CD4-positive, alpha-beta T cell treated with Interferon alpha-2 for 1 hour (primary cell): ENCODE measurements at regions not wholly inside any gene's neighbourhood (a gene's known extent, or its start where the extent isn't known, plus 50 kb on each side); places are given as distances from the start of the nearest gene placed in this dataset.
"Not testable (repeated sequence)": the region's sequence is repeated elsewhere in the genome, so short reads cannot be mapped to it uniquely, and the experiment has no call there.

Experiments used
- DNase-seq, 2 donors: peaks; one replicate each; pipeline ENCODE4 v3.0.0-alpha.2; 2020 to 2022

DNA sequence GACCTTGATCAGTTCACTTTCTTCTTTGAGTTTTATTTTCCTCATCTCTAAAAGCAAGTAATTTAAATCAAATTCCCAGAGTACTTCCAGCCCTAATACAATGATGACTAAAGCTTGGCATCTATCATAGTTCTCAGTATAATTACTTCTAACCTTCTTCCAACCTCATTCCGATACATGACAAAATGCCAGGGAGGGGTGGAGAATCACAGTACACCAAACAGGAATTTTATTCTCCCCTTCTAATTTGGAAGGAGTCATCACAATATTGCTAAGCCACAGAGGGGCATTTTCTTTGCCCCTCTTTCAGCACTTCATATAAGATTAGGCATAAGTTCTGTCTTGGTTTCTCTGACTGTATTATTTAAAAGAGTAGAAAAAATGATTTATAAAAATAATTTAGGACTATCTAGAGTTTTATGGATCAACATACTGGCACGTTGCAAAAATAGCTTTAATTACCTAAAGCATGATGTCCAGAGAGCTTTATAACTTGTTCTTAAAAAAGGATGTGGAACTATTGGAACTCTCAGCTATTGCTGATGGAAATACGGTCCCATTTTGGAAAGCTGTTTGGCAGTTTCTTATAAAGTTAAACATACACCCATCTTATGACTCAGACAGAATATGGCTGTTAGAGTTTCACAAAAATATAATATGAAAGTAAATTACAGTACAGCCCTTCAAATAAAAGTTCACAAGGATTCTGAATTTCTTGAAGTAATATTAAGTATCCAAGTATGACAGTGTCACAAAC, 86.9 kb upstream of the UBE2E2 start:
- no peak for DNase-seq

DNA sequence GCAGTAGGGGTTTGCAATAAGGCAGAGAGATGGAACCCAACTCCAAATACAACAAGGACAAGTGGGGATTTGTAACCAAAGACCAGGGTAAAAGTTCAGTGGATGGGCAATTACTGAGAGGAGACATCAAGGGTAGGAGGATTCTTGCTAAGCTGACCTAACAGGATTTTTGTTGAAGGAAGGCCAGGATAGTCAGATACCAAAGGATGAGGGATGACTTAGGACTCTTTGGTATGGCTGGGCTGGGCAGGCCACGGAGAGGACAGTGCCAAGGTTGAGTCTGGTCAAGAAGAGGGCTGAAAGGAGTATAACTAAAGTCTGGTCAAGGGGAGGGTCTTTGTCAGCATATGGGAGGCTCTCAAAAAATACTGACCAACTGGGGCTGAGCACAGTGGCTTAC, 85.3 kb upstream of the UBE2E2 start:
- DNase-seq = no peak

DNA sequence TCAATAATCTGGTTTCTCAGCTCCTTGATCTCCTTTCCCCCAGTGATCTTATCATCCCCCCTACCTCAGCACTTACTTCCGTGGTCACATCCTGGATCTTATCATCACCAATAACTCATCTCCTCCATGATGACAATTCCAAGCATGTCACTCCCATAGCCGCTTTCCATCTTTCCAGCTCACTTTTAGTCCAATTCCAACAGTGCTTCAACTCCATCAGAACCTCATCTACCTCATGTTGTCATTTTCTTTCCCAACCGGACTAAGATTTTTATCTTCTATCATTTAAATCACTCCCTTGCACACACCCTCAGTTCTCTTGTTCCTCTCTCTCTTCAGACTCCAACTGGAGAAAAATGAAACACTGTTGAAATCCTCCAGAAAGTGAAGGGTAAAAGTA, 75.9 kb upstream of the UBE2E2 start:
- no peak for DNase-seq

DNA sequence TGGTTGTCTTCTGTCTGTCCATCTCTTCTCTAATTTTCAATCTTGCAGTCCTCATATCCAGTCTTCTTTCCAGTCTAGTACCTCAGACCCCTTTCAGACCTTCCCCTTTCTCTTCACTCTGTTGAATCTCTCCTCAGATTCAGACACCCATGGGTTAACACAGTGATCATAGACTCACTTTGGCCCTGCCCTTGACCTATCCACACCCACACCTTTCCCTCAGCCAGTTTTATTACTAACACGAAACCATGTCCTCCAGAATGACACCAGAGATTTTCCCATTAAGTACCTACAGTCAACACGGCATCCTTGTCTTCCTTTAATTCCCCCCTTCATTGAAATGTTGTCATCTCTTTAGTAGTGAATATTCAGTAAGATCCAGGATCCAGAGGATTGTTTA, 74.5 kb upstream of the UBE2E2 start:
- no peak for DNase-seq

DNA sequence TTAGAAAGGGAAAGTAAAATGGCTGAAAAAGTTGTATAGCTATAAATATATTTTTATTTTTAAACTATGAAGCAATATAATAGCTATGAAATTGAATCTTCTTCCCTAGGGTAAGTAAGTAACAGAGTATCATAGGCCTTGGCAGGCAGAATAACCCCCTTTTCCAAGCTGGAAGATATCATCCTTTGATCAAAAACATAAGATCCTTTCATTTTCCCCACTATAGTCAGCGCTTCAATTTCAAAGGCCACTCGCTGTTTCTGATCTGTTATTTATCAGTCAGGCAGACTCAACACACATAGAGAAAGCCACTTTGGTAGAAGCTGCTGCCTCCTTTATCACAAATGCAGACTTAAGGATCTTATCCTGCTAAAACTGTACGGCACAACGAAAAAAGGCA, 74.0 kb upstream of the UBE2E2 start:
- no peak for DNase-seq

DNA sequence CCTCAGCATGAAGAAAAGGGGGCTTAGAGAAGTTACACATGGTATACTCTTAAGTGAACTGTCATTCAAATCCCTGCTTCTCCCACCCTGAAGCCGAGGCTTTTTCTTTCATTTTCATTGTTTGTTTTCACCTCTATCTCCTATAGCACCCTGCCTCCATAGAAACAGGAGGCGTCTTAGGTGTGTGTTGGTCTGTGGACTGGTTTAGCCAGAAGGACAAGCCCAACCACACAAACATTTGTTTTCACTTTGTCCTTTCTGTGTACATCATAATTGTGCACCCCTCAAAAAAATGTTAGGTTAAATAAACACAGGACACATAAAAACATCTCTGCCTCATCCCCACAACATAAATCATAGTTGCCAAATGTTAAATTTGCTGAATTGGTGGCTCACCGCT, 73.3 kb upstream of the UBE2E2 start:
- no peak for DNase-seq

DNA sequence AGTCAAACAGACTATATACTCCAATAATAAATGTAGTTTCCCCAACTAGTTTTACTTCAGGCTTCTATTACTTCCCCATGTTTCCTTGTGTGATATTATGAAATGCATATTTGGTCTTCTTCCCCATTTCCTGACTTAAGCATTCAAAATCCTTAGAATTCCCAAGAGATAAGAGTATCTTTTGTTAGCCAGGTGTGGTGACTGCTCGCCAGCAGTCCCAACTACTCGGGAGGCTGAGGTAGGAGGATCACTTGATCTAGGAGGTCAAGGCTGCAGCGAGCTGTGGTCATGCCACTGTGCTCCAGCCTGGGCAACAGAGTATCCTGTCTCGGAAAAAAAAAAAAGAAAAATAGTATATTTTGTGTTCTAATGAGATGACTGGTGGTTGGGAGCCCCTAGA, 72.7 kb upstream of the UBE2E2 start:
- no peak for DNase-seq

DNA sequence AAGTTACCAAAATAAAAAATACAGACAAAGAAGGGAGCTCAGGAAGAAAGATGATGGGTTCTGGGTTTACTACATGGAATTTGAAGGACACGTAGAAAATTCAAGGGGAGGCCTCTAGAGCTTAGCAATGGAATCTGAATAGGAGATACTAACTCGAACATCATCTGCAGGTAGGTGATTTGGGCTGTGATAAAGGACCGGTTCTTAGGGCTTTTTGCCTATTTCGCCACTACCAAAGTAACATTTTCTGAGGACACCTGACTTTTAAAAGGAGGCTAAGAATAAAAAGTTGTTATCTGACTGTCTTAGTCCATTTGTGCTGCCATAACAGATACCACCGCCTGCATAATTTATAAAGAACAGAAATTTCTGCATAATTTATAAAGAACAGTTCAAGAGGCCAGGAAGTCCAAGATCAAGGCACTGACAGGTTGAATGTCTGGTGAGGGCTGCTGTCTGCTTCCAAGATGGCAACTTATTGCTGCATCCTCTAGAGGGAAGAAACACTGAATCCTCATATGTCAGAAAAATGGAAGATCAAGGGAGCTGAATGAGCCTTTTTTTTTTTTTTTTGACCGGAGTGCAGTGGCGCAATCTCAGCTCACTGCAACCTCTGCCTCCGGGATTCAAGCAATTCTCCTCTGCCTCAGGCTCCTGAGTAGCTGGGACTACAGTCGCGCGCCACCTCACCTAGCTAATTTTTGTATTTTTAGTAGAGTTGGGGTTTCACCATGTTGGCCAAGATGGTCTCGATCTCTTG, 67.9 kb upstream of the UBE2E2 start:
- no peak for DNase-seq

DNA sequence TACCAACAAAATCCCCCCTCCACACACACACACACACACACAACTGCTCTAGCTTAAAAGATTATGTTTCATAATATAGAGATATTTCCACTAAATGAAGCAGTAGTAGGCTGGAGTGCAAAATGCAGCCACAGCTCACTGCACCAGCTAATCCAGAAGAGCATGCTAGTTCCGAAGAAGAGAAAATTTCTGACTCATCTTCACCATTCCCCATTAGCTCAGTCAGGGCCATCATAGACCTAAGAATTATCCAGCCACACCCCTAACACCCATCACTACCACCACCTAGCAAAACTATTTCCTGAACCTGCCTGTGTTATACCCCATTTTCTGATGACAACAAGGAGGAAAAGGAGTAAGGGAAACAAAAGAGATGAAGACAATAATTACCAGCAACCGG, 67.1 kb upstream of the UBE2E2 start:
- no peak for DNase-seq

DNA sequence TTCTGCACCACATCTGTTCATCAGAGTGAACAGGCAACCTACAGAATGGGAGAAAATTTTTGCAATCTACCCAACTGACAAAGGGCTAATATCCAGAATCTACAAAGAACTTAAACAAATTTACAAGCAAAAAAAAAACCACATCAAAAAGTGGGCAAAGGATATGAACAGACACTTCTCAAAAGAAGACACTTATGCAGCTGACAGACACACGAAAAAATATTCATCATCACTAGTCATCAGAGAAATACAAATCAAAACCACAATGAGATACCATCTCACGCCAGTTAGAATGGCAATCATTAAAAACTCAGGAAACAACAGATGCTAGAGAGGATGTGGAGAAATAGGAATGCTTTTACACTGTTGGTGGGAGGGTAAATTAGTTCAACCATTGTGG, 59.1 kb upstream of the UBE2E2 start:
- not testable (repeated sequence) for DNase-seq

DNA sequence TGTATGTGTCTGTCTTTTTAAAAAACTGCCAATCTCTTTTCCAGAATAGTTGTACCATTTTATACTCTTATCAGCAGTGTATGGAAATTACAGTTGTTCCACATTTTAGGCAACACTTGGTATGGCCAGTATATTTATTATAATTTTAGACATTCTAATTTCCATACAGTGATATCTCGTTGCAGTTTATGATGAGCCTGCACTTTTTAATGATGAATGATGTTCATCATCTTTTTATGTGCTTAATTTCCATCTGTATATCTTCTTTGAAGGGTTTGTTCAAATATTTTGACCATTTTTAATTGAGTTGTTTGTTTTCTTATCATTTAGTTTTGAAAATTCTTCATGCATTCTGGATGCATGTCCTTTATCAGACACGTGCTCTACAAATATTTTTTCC, 57.0 kb upstream of the UBE2E2 start:
- DNase-seq = no peak

DNA sequence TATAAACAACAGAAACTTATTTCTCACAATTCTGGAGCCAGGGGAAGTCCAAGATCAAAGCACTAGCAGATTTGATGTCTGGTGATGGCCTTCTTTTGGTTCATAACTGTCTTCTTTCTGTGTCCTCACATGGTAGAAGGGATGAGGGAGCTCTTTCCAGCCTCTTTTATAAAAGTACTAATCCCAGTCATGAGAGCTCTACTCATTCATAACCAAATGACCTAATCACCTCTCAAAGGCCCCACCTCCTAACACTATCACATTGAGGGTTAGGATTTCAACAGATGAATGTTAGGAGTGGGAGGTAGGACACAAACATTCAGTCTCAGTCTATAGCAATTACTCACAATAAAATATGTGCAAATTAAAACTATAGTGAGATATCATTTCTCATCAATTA, 50.1 kb upstream of the UBE2E2 start:
- no peak for DNase-seq
